GM18526 (cell line): ENCODE measurements at regions not wholly inside any gene's neighbourhood (a gene's known extent, or its start where the extent isn't known, plus 50 kb on each side); places are given as distances from the start of the nearest gene placed in this dataset.

Source experiments
- POLR2A ChIP-seq: IDR thresholded peaks from 3 replicates; pipeline ENCODE4 v1.6.1; 2011; ENCODE audit not compliant: insufficient read length; ENCODE audit errors: extremely low read depth

GRCh38 chr1:38700077-38700470, 159.5 kb downstream of the RRAGC start:
- TF ChIP-seq POLR2A, result no peak

DNA sequence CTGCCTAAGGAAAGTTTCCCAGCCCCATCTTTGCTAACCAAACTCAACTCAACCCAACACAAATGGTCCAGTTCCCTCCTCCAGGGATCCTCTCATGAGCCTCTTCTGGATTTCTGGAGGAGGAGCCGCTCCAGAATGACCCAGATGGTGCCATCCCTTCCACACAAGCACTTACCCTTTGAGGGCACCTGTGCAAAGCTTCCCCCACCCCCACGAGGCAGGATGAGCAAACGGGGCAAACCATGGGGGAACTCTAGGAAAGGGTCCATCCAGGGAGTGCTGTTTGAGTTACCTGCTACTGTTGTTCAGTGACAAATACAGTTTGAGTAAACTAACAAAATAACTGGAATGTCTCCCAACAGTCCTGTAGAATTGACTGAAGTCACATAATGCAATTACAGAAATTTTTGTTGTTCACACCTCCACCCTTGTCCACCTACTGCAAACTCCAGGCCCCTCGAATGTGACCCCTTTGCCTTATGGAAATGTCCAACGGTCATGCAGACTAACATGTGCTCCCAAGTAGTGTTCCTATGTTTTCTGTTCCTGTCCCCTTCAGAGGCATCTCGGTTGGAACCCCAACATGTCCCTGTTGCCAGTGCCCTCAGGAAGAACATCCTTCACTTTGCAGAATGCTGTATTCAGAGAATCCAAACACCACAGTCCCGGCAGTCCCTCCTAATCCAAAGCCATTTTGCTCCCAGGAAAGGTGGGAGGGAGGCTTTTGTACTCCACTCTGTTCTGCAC, 160.1 kb downstream of the RRAGC start:
- no peak for TF ChIP-seq POLR2A

DNA sequence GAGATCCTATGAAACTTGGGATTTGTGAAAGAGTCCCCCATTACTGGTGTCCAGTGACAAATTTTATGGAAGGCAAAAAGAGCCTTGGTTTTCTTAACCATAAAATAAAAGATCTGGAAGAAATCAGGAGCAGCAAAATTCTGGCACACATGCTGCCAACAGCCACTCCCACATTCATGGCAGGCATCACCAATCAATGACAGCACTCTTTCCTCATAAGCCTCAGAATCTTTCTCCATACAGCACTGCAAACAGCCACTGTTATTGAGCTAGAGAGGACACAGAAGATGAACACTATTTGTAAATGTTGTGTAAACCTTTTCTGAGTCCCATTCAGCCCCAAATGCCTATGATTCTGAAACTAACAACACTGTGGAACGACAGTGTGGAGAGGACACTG, 162.2 kb downstream of the RRAGC start:
- no peak for TF ChIP-seq POLR2A

- TF ChIP-seq POLR2A, result no peak
Observed at GRCh38 chr1:38696371-38696770, 163.2 kb downstream of the RRAGC start.

- TF ChIP-seq POLR2A, result no peak
Observed at GRCh38 chr1:38693759-38694158, 165.8 kb downstream of the RRAGC start.

DNA sequence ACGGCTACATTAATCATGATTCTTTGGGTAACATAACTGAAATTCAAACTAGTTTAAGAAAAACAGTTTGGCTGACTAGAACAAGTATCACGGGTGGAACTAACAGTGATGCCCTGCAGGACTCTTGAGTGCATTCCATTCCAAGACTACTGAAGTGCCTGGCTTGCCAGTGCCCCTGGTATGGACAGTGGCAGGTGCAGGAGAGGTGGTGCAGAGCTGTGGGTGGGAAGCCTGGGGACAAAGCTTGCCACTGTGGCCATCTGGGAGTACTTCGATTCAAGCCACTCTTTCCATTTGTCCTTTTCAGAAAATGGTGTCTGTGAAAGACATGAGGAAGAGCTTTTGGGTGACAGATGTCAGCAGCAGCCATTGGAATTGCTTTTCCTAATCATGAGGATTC, 166.5 kb downstream of the RRAGC start:
- TF ChIP-seq POLR2A, result no peak

- no peak for TF ChIP-seq POLR2A
Observed at GRCh38 chr1:38690790-38691449, 168.7 kb downstream of the RRAGC start.

GRCh38 chr1:38686927-38687255, 172.7 kb downstream of the RRAGC start:
- no peak for TF ChIP-seq POLR2A

DNA sequence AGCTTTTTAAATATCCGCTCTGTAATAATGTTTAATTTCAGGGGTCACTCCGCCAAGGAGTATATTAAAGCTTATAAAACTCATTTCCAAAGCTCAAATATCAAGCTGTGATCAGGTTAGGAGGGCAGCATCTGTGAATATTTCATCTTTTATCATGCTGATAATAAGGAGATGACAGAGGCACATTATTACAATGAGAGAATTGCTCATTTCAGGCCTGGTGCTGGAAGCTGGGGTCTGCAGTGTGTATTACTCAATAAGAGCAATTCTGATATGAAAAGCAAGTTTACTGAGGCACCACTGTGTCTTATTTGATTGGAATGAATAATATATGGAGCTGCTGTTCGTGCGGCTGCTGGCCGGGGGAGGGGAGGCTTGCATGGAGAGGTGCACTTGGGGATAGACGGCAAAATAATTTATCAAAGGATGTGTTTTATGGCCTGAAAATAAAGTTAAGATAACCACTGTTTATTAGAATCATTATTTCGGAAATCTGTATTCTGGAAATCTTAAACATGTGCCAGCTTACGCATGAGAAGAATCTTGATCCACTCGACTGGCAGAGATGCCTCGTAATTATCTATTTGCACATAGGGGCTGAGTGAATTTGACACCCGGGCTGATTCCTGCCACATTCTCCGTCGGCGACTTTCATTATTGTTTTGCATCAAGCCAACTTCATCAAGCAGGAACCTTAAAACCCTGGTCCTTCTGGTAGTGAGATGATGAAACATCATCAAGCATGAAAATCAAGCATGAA, 173.2 kb downstream of the RRAGC start:
- TF ChIP-seq POLR2A, result no peak

DNA sequence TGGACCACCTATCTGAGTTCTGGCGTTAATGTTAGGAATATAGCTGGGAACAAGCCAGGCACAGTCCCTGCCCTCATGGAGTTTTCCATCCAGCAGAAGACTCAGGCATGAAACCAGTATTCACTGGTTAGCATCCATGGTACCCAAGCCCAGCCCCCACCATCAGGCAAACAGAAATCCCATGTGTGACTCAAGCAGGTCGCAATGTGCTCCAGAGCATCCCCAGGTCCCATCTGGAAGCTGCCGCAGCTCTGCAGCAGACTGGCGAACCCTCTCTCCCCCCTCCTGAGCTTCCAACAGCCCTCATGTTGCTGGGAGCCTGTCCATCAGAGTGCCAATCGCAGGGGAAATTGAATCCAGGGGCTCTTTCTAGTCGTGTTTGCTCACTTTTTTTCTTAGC, 174.2 kb downstream of the RRAGC start:
- no peak for TF ChIP-seq POLR2A

DNA sequence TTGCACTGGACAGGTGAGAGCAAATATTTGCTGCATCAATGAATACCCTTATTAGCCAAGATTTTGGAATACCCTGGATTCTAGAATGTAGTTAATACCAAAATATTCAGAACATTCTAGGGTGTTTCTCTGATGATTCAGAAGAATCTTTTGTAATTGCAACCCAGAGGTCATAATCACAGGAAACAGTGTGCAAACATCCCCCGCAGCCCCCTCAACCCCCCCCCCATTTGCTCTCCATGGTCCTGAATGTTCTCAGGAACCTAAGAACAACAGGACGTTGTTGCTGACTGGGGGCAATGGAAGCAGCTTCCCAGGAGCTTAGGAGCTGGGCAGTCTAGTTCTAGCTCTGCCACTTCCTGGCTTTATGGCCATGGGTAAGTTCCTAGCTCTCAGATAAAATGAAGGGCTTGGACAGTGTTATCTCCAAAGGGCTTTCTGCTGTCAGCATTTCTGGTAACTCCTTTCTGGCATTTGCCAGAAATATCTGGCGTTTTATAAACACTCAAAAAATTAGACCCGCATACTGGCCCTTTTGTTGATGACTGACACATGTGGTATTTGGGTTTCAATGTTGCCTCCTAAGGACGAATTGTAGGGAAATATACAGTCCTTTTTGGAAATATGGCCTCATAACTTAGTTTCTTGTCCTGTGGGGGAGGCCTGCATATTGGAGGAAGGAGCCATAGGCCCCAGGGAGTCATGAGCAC, 178.6 kb downstream of the RRAGC start:
- TF ChIP-seq POLR2A, result no peak

DNA sequence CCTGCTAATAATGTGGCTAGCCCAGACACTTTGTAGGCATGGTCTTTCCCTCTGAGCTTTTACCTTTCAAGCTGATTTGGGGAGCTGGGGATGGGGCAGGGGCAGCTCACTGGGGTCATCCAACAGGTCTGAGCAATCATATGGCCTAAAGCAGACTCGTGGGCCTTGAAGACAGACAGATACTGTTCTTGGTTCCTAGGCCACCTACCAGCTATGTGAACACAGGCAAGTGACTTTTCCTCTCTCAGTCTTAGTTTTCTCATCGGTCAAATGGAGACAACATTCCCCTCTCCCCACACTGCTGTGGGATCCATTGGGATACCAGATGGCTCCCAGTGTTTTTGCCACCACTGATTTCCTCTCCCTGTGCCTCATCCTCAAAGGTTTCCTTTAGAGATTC, 181.8 kb downstream of the RRAGC start:
- TF ChIP-seq POLR2A, result no peak

DNA sequence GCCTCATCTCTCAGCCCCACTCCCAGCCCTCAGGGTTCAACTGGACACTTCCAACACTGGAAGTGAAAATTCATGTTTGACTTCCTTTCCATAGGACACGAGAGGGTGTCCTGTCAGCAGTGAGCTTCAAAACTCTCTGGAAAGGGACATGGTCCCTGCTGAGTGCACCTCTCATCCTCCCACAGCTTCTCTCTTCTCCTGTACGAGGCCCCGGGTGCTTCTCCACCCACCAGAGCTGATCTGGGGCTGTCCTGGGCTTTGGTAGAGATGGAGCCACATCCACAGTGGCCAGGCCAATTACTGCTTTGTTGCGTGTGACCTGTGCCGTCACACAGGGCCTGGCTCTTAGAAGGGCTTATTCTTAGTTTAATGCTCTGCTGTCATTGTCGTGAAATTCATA, 182.3 kb downstream of the RRAGC start:
- TF ChIP-seq POLR2A, result no peak

GRCh38 chr1:38672692-38673091, 186.9 kb downstream of the RRAGC start:
- no peak for TF ChIP-seq POLR2A

DNA sequence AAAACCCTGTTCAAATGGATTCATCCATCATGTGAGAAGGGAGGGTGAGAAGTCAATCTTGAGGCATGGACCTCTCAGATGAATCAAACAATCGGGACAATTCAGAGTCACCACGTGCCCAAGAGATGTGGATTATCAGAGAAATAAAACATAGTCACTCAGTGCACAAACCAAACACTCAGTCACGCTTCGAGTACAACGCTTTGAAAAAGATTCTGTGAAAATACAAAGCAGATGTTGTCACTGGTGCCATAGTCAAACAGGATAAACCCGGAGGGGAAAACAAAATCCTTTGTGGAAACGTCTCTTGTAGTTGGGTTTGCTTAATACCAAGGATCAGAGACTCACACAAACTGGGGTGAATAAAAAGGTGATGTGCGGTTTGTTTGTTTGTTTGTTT, 188.4 kb downstream of the RRAGC start:
- no peak for TF ChIP-seq POLR2A

GRCh38 chr1:38670544-38671122, 188.9 kb downstream of the RRAGC start:
- TF ChIP-seq POLR2A, result no peak

DNA sequence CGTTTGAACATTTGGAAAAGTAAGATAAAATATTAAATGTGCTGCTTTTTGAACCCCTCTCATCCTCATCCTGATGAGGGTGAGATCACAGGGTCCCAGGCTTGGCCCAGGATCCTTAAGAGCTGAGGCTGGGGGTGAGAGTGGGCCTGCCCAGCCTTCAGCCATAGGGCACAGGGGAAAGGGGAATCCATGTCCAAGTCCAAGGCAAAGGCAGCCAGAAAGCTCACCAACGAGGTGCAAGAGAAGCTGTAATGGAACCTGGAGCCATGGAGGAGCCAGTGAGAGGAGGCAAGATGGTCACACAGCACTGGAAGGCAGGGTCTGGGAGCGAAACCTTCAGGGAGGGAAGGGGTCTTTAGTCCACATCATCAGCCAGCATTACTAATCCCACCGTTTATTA, 191.9 kb downstream of the RRAGC start:
- no peak for TF ChIP-seq POLR2A
